Neural progenitor cell (in vitro differentiated cells): ENCODE measurements at regions not wholly inside any gene's neighbourhood (a gene's known extent, or its start where the extent isn't known, plus 50 kb on each side); places are given as distances from the start of the nearest gene placed in this dataset.

ENCODE experiments used
- DNase-seq: peaks from one replicate; pipeline ENCODE4 v3.0.0-alpha.2; 2016; ENCODE audit warnings: low spot score
- H2AFZ ChIP-seq: fragments of 200-600 bp; sonication (generic); replicated peaks from 2 replicates; pipeline ENCODE4 v1.6.1; 2016; ENCODE audit warnings: antibody characterized with exemption
- H3F3A ChIP-seq: fragments of 200-600 bp; sonication (generic); 2 replicates; pipeline ENCODE4 v1.6.1; 2016; ENCODE audit warnings: antibody characterized with exemption, low read depth
- H3K27ac ChIP-seq: fragments of 200-600 bp; sonication (generic); 2 replicates; pipeline ENCODE4 v1.5.1; 2016; ENCODE audit warnings: mild to moderate bottlenecking
- H3K27me3 ChIP-seq: fragments of 200-600 bp; sonication (generic); 2 replicates; pipeline ENCODE4 v1.6.1; 2016; ENCODE audit warnings: mild to moderate bottlenecking, moderate library complexity
- H3K36me3 ChIP-seq: fragments of 200-600 bp; sonication (generic); 2 replicates; pipeline ENCODE4 v1.5.1; 2016
- H3K4me1 ChIP-seq: fragments of 200-600 bp; sonication (generic); 2 replicates; pipeline ENCODE4 v1.6.1; 2016; ENCODE audit warnings: mixed run types
- H3K4me2 ChIP-seq: fragments of 200-600 bp; sonication (generic); 2 replicates; pipeline ENCODE4 v1.6.1; 2016
- H3K4me3 ChIP-seq: fragments of 200-600 bp; sonication (generic); 2 replicates; pipeline ENCODE4 v1.5.1; 2016
- H3K79me2 ChIP-seq: fragments of 200-600 bp; sonication (generic); 2 replicates; pipeline ENCODE4 v1.6.1; 2016; ENCODE audit warnings: low read depth
- H3K9ac ChIP-seq: fragments of 200-600 bp; sonication (generic); 2 replicates; pipeline ENCODE4 v1.6.1; 2016
- H3K9me3 ChIP-seq: fragments of 200-600 bp; sonication (generic); 2 replicates; pipeline ENCODE4 v1.5.1; 2016; ENCODE audit warnings: low read depth
- H4K20me1 ChIP-seq: fragments of 200-600 bp; sonication (generic); 2 replicates; pipeline ENCODE4 v1.6.1; 2016; ENCODE audit warnings: low read depth
- H3K27ac Mint-ChIP-seq: 3 replicates; pipeline ENCODE4 v1.8.0; 2021; ENCODE audit warnings: mixed read lengths
- H3K27me3 Mint-ChIP-seq: 2 replicates; pipeline ENCODE4 v1.8.0; 2022; ENCODE audit warnings: low read depth, mild to moderate bottlenecking, inconsistent platforms, moderate library complexity, mixed read lengths; ENCODE audit not compliant: insufficient read depth
- H3K36me3 Mint-ChIP-seq: 3 replicates; pipeline ENCODE4 v1.8.0; 2021; ENCODE audit warnings: mixed read lengths
- H3K4me1 Mint-ChIP-seq: 3 replicates; pipeline ENCODE4 v1.8.0; 2021; ENCODE audit warnings: mixed read lengths
- H3K4me3 Mint-ChIP-seq: 3 replicates; pipeline ENCODE4 v1.8.0; 2021; ENCODE audit warnings: mild to moderate bottlenecking, moderate library complexity, mixed read lengths
- H3K9me3 Mint-ChIP-seq: 3 replicates; pipeline ENCODE4 v1.8.0; 2020; ENCODE audit warnings: mixed read lengths
- CTCF ChIP-seq: fragments of 200-600 bp; sonication (generic); IDR thresholded peaks from 2 replicates; pipeline ENCODE4 v1.5.1; 2017; ENCODE audit warnings: antibody characterized with exemption, mild to moderate bottlenecking
- EZH2 ChIP-seq: fragments of 200-600 bp; sonication (generic); IDR thresholded peaks from 2 replicates; pipeline ENCODE4 v1.6.1; 2017; ENCODE audit warnings: antibody characterized with exemption, mild to moderate bottlenecking, moderate library complexity
- EZH2phosphoT487 ChIP-seq: fragments of 200-600 bp; sonication (generic); IDR thresholded peaks from 2 replicates; pipeline ENCODE4 v1.6.1; 2017; ENCODE audit warnings: antibody characterized with exemption

DNA sequence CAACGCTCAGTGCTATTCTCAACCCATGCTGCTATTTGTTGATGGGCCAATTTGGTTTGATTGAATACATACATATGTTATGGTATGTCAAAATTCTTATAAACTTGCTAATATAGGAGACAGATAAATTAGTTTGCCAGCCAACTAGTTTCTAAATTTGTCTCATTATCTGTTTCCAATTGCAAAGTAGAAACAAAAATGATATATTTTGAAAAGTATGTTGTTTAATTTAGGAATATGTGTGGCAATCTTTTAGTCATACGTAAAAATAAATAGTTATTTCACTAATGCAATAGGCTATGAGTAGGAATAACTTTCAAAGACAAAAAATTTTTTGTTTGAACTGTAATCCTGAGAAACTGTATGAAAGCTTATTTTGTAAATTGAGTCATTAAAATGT lies 210.6 kb upstream of the KCNJ16 start:
- H4K20me1 ChIP-seq = no peaks in the 10 kb centered on the region
- no peak overlapping the region for H3K4me3 ChIP-seq
- Mint-ChIP-seq H3K9me3 (peaks cover 15% of the 10 kb centered on the region), H3K4me3 (no peak overlapping the region), H3K4me1 (peaks cover 8% of the 10 kb centered on the region), H3K36me3 (no peaks in the 10 kb centered on the region), H3K27ac (no peak overlapping the region), H3K27me3 (peaks cover 4% of the 10 kb centered on the region)
- H3K4me1 ChIP-seq = no peaks in the 10 kb centered on the region
- H3K27me3 ChIP-seq = no peaks in the 10 kb centered on the region
- H2AFZ ChIP-seq = no peak overlapping the region
- no peak for DNase-seq
- no peak overlapping the region for H3K9ac ChIP-seq
- no peaks in the 10 kb centered on the region for H3F3A ChIP-seq
- no peak overlapping the region for H3K4me2 ChIP-seq
- TF ChIP-seq CTCF (no peak), EZH2 (no peak), EZH2phosphoT487 (no peak)
- no peaks in the 10 kb centered on the region for H3K9me3 ChIP-seq
- H3K27ac ChIP-seq = no peak overlapping the region
- H3K79me2 ChIP-seq = no peaks in the 10 kb centered on the region
- H3K36me3 ChIP-seq = no peaks in the 10 kb centered on the region

- no peak overlapping the region for H3K4me3 ChIP-seq
- H3K4me3 Mint-ChIP-seq = peak overlapping the region; percentile 30
- H3K27me3 Mint-ChIP-seq = peaks cover 2% of the 10 kb centered on the region
- H3K27me3 ChIP-seq = no peaks in the 10 kb centered on the region
- no peak overlapping the region for H3K27ac ChIP-seq
- H3K4me2 ChIP-seq = no peak overlapping the region
- peaks cover 13% of the 10 kb centered on the region for H3F3A ChIP-seq
- peaks cover 31% of the 10 kb centered on the region for H3K4me1 Mint-ChIP-seq
- H3K4me1 ChIP-seq = peaks cover 28% of the 10 kb centered on the region
- H3K9ac ChIP-seq = no peak overlapping the region
- DNase-seq = no peak
- H2AFZ ChIP-seq = no peak overlapping the region
- TF ChIP-seq CTCF = no peak
- TF ChIP-seq EZH2phosphoT487 = no peak
- no peak for TF ChIP-seq EZH2
- no peaks in the 10 kb centered on the region for H3K36me3 ChIP-seq
- no peaks in the 10 kb centered on the region for H4K20me1 ChIP-seq
- no peaks in the 10 kb centered on the region for H3K9me3 ChIP-seq
- no peaks in the 10 kb centered on the region for H3K36me3 Mint-ChIP-seq
- peaks cover 8% of the 10 kb centered on the region for H3K9me3 Mint-ChIP-seq
- no peaks in the 10 kb centered on the region for H3K79me2 ChIP-seq
- no peak overlapping the region for H3K27ac Mint-ChIP-seq
Measured at GRCh38 chr17:69869667-69870066, 205.4 kb upstream of the KCNJ16 start.

- H3K4me3 ChIP-seq = no peak overlapping the region
- peak; percentile 34 for DNase-seq
- H2AFZ ChIP-seq = no peak overlapping the region
- H4K20me1 ChIP-seq = no peaks in the 10 kb centered on the region
- Mint-ChIP-seq H3K27me3 (peaks cover 2% of the 10 kb centered on the region), H3K4me1 (peaks cover 31% of the 10 kb centered on the region), H3K4me3 (peak overlapping the region; percentile 30), H3K27ac (no peak overlapping the region), H3K36me3 (no peaks in the 10 kb centered on the region), H3K9me3 (peaks cover 8% of the 10 kb centered on the region)
- TF ChIP-seq CTCF (no peak), EZH2phosphoT487 (no peak), EZH2 (no peak)
- no peak overlapping the region for H3K9ac ChIP-seq
- H3K27ac ChIP-seq = no peak overlapping the region
- H3K79me2 ChIP-seq = no peaks in the 10 kb centered on the region
- H3K36me3 ChIP-seq = no peaks in the 10 kb centered on the region
- H3K4me1 ChIP-seq = peaks cover 28% of the 10 kb centered on the region
- H3F3A ChIP-seq = peaks cover 13% of the 10 kb centered on the region
- no peaks in the 10 kb centered on the region for H3K27me3 ChIP-seq
- peak overlapping the region; percentile 33 for H3K4me2 ChIP-seq
- no peaks in the 10 kb centered on the region for H3K9me3 ChIP-seq
Measured at GRCh38 chr17:69870091-69870530, 204.9 kb upstream of the KCNJ16 start.
